Parathyroid adenoma (tissue), 2 donors: ENCODE measurements at regions not wholly inside any gene's neighbourhood (a gene's known extent, or its start where the extent isn't known, plus 50 kb on each side); places are given as distances from the start of the nearest gene placed in this dataset.
"Not testable (repeated sequence)": the region's sequence is repeated elsewhere in the genome, so short reads cannot be mapped to it uniquely, and the experiment has no call there.

Experiments
- H2AFZ ChIP-seq: fragments of 300-600 bp; sonication (generic); one replicate; pipeline ENCODE4 v1.7.0; 2017; ENCODE audit warnings: antibody characterized with exemption, mild to moderate bottlenecking
- H3K27ac ChIP-seq: fragments of 300-600 bp; sonication (generic); one replicate; pipeline ENCODE4 v1.7.0; 2017
- H3K27me3 ChIP-seq: fragments of 300-600 bp; sonication (generic); one replicate; pipeline ENCODE4 v1.7.0; 2017; ENCODE audit warnings: low read length; ENCODE audit not compliant: control insufficient read depth, insufficient read depth
- H3K36me3 ChIP-seq: fragments of 300-600 bp; sonication (generic); one replicate; pipeline ENCODE4 v1.7.0; 2017; ENCODE audit warnings: low read length; ENCODE audit not compliant: control insufficient read depth, insufficient read depth
- H3K4me1 ChIP-seq: fragments of 300-600 bp; sonication (generic); one replicate; pipeline ENCODE4 v1.7.0; 2017; ENCODE audit warnings: control low read depth
- H3K4me2 ChIP-seq: fragments of 300-600 bp; sonication (generic); one replicate; pipeline ENCODE4 v1.7.0; 2017; ENCODE audit warnings: low read length
- H3K4me3 ChIP-seq: fragments of 300-600 bp; sonication (generic); one replicate; pipeline ENCODE4 v1.7.0; 2017; ENCODE audit warnings: low read depth, low read length
- H3K79me2 ChIP-seq: fragments of 300-600 bp; sonication (generic); one replicate; pipeline ENCODE4 v1.7.0; 2017; ENCODE audit warnings: control low read depth
- H3K9ac ChIP-seq: fragments of 300-600 bp; sonication (generic); one replicate; pipeline ENCODE4 v1.7.0; 2017; ENCODE audit warnings: mild to moderate bottlenecking
- H3K9me3 ChIP-seq: fragments of 300-600 bp; sonication (generic); one replicate; pipeline ENCODE4 v1.7.0; 2017; ENCODE audit warnings: low read length; ENCODE audit not compliant: control insufficient read depth
- CTCF ChIP-seq: fragments of 300-600 bp; sonication (generic); IDR thresholded peaks from one replicate; pipeline ENCODE4 v1.7.0; 2017; ENCODE audit warnings: antibody characterized with exemption, mild to moderate bottlenecking
- donor health status: primary hyperparathyroidism.

DNA sequence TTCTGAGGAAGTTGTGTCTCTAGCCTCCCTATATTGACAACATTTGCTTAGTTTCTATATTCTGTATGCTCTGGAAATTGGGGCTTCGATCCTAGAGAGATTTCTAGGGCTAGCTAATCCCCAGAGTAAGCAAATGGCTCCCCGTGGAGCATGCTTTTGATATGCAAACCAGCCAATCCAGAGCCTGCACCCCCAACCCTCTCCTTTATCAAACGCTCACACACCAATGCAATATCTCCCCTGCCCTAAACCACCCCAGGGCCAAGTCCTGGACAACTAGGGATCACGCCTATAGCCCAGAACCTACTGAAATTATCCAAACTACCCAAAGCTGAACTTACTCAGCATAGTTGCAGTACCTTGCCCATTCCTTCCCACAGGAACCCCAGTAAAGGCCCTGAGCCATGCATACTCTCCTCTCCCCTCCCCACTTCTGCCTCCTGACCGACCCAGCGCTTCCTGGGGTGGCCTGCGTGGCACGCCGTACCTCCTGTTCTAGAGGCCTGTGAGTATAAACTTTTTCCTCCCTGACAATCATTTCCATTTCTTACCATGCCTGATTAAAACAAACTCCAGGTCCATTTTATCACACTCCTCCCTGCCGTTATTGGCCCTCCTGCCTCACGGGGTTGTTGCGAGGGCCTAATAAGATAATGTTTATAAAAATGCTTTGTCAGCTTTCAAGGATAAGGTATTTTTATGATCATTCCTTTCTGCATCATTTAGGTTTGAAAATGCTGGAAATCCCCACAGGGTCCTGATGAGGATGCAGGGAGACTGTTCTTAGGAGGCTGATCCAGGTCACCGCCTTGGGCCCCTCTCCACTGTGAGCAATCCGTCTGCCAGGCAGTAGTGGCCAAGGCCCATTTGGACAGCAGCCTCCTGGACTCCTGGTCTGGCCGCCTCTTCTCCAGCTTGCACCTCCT lies 102.7 kb downstream of the TENT5C start:
- Histone ChIP-seq H3K4me3 (no peak overlapping the region), H3K4me2 (no peak overlapping the region), H3K4me1 (no peaks in the 10 kb centered on the region), H3K27ac (no peak overlapping the region), H2AFZ (no peak overlapping the region), H3K27me3 (no peaks in the 10 kb centered on the region), H3K79me2 (no peaks in the 10 kb centered on the region), H3K9ac (no peak overlapping the region), H3K9me3 (no peaks in the 10 kb centered on the region), H3K36me3 (no peaks in the 10 kb centered on the region)
- no peak for TF ChIP-seq CTCF

GRCh38 chr1:117709249-117709691 lies 103.4 kb downstream of the TENT5C start:
- Histone ChIP-seq H3K27me3 (no peaks in the 10 kb centered on the region), H2AFZ (no peak overlapping the region), H3K4me3 (no peak overlapping the region), H3K27ac (no peak overlapping the region), H3K36me3 (no peaks in the 10 kb centered on the region), H3K9me3 (no peaks in the 10 kb centered on the region), H3K9ac (no peak overlapping the region), H3K4me2 (no peak overlapping the region), H3K79me2 (no peaks in the 10 kb centered on the region), H3K4me1 (no peaks in the 10 kb centered on the region)
- TF ChIP-seq CTCF = no peak

GRCh38 chr1:117710710-117711109 lies 104.9 kb downstream of the TENT5C start:
- no peaks in the 10 kb centered on the region for H3K4me1 ChIP-seq
- no peaks in the 10 kb centered on the region for H3K79me2 ChIP-seq
- no peak overlapping the region for H3K9ac ChIP-seq
- H3K4me2 ChIP-seq = no peak overlapping the region
- H3K27me3 ChIP-seq = no peaks in the 10 kb centered on the region
- H3K4me3 ChIP-seq = no peak overlapping the region
- H3K27ac ChIP-seq = no peak overlapping the region
- H2AFZ ChIP-seq = no peak overlapping the region
- no peak for TF ChIP-seq CTCF
- no peaks in the 10 kb centered on the region for H3K36me3 ChIP-seq
- no peaks in the 10 kb centered on the region for H3K9me3 ChIP-seq

DNA sequence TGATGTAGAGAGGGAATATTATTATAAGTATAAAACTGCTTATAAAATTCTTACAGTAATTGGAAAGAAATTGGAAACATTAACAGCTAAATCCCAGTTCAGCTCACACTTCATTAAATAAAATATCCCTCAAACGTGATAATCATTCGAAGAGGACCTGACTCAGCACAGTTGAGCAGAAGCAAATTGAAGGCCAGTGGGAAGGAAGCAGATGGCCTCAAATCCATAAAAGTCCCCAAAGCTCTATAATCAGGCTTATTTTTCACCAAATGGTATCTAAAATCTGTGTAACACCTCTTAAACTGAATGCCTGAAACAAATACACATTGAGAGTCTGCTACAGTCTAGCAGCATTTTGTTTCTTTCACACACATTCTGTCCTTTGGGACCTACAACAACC lies 106.8 kb downstream of the TENT5C start:
- Histone ChIP-seq H3K36me3 (no peaks in the 10 kb centered on the region), H3K9ac (no peak overlapping the region), H3K27me3 (no peaks in the 10 kb centered on the region), H3K79me2 (no peaks in the 10 kb centered on the region), H3K4me3 (no peak overlapping the region), H3K9me3 (no peaks in the 10 kb centered on the region), H2AFZ (no peak overlapping the region), H3K4me2 (no peak overlapping the region), H3K27ac (no peak overlapping the region), H3K4me1 (no peaks in the 10 kb centered on the region)
- no peak for TF ChIP-seq CTCF

- Histone ChIP-seq H3K27ac (no peak overlapping the region), H3K4me2 (no peak overlapping the region), H3K36me3 (no peaks in the 10 kb centered on the region), H2AFZ (no peak overlapping the region), H3K4me3 (no peak overlapping the region), H3K27me3 (no peaks in the 10 kb centered on the region), H3K79me2 (no peaks in the 10 kb centered on the region), H3K9me3 (no peaks in the 10 kb centered on the region), H3K9ac (no peak overlapping the region), H3K4me1 (no peaks in the 10 kb centered on the region)
- no peak for TF ChIP-seq CTCF
Observed at GRCh38 chr1:117714546-117714945, 108.7 kb downstream of the TENT5C start.

DNA sequence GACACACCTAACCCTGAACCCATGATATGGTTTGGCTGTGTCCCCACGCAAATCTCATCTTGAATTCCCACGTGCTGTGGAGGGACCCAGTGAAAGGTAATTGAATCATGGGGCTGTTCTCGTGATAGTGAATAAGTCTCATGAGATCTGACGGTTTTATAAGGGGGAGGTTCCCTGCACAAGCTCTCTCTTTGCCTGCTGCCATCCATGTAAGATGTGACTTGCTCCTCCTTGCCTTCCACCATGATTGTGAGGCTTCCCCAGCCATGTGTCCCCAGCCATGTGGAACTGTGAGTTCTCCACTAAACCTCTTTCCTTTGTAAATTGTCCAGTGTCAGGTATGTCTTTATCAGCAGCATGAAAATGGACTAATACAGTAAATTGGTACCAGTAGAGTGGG lies 110.2 kb downstream of the TENT5C start:
- not testable (repeated sequence) for H3K4me3 ChIP-seq, H3K27me3 ChIP-seq

DNA sequence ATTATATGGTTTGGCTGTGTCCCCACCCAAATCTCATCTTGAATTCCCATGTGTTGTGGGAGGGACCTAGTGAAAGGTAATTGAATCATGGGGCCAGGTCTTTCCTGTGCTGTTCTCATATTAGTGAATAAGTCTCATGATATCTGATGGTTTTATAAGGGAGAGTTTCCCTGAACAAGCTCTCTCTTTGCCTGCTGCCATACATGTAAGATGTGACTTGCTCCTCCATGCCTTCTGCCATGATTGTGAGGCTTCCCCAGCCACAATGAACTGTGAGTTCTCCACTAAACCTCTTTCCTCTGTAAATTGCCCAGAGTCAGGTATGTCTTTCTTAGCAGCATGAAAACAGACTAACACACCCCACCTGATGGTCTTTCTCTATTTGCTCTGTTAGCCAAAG lies 112.1 kb downstream of the TENT5C start:
- not testable (repeated sequence) for H3K36me3 ChIP-seq, H3K79me2 ChIP-seq, H3K27me3 ChIP-seq, H2AFZ ChIP-seq, H3K4me1 ChIP-seq, H3K27ac ChIP-seq, H3K9me3 ChIP-seq, H3K9ac ChIP-seq, H3K4me3 ChIP-seq, H3K4me2 ChIP-seq

More for the DNA sequence above, 110.2 kb downstream of the TENT5C start:
- not testable (repeated sequence) for H3K27ac ChIP-seq, H3K36me3 ChIP-seq, H3K4me1 ChIP-seq, H3K4me2 ChIP-seq, H3K9ac ChIP-seq, H3K9me3 ChIP-seq, H2AFZ ChIP-seq, H3K79me2 ChIP-seq
